NCI-H748 (cell line): ENCODE measurements at regions not wholly inside any gene's neighbourhood (a gene's known extent, or its start where the extent isn't known, plus 50 kb on each side); places are given as distances from the start of the nearest gene placed in this dataset.
"Not testable (repeated sequence)": the region's sequence is repeated elsewhere in the genome, so short reads cannot be mapped to it uniquely, and the experiment has no call there.

ENCODE experiments used
- DNase-seq: peaks from one replicate; lab custom pipeline; 2025; ENCODE audit not compliant: unreplicated experiment; lab: John Stamatoyannopoulos, UW

DNA sequence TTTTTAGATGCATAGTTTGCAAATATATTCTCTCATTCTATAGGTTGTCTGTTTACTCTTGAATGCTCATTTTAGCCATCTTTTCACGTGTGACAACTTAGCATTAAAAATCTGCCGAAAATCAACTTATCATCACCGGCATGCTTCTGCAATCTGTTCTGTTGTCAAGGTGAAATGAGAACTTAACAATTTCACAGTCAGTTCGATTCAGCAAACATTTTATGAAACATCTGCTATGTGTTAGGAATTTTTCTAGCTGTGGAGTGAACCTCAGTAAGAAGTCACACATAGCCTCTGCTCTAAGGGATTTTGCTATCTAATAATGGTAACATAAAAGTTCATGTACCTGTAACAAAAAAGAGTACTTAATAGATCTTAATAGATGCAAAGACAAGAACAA, 256.1 kb downstream of the ZWINT start:
- no peak for DNase-seq

DNA sequence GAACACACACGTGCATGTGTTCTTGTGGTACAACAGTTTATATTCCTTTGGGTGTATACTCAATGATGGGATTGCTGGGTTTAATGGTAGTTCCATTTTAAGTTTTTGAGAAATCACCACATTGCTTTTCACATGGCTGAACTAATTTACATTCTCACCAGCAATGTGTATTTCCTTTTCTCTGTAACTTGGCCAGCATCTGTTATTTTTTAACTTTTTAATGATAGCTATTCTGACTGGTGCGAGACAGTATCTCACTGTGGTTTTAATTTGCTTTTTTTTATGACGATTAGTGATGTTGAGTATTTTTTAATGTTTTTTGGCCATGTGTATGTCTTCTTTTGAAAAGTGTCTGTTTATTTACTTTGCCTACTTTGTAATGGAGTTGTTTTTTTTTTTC, 256.6 kb downstream of the ZWINT start:
- no peak for DNase-seq

DNA sequence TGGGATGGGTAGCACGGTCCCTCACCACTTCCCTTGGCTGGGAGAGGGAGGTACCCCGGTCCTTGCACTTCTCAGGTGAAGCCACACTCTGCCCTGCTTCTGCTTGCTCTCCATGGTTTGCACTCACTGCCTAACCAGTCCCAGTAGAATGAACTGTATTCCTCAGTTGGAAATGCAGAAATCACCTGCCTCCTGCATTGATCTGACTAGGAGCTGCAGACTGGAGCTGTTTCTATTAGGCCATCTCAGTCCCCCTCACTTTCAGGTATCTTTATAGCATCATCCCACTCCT, 264.9 kb downstream of the ZWINT start:
- DNase-seq = no peak

DNA sequence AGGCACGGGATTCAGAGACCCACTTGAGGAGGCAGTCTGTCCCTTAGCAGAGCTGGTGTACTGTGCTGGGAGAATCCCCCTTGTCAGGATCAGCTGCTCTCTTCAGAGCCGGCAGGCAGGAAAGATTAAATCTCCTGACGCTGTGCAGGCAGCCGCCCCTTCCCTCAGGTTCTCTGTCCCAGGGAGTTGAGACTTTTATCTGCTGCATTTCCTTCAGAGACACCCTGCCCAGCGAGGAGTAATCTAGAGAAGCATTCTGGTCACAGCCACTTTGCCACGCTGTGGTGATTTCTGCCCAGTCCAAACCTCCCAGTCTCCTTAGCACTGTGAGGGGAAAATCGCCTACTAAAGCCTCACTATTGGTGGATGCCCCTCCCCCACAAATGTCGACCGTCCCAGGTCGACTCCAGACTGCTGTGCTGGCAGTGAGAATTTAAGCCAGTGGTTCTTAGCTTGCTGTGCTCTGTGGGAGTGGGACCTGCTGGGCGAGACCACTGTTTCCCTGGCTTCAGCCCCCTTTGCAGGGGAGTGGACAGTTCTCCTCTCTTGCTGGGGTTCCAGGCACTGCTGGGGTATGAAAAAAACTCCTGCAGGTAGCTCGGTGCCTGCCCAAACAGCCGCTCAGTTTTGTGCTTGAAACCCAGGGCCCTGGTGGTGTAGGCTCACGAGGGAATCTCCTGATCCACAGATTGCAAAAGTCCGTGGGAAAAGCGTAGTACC, 265.4 kb downstream of the ZWINT start:
- no peak for DNase-seq

DNA sequence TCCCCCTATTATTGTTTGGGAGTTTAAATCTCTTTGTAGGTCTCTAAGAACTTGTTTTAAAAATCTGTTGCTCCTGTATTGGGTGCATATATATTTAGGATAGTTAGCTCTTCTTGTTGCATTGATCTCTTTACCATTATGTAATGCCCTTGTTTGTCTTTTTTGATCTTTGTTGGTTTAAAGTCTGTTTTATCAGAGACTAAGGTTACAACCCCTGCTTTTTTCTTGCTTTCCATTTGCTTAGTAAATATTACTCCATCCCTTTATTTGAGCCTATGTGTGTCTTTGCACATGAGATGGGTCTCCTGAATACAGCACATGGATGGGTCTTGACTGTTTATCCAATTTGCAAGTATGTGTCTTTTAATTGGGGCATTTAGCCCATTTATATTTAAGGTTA, 267.4 kb downstream of the ZWINT start:
- DNase-seq = not testable (repeated sequence)

DNA sequence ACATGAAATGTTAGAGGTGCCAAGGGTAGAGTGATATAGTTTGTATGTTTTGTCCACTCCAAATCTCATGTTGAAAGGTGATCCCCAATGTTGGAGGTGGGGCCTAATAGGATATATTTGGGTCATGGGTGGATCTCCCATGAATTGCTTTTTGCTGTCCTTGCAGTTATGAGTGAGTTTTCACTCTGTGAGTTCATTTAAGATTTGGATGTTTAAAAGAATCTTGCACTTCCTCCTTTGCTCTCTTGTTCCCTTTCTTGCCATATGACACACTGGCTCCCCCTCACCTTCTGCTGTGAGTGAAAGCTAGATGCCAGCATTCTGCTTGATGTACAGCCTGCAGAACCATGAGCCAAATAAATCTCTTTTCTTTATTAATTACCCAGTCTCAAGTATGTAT, 269.2 kb downstream of the ZWINT start:
- DNase-seq = no peak

DNA sequence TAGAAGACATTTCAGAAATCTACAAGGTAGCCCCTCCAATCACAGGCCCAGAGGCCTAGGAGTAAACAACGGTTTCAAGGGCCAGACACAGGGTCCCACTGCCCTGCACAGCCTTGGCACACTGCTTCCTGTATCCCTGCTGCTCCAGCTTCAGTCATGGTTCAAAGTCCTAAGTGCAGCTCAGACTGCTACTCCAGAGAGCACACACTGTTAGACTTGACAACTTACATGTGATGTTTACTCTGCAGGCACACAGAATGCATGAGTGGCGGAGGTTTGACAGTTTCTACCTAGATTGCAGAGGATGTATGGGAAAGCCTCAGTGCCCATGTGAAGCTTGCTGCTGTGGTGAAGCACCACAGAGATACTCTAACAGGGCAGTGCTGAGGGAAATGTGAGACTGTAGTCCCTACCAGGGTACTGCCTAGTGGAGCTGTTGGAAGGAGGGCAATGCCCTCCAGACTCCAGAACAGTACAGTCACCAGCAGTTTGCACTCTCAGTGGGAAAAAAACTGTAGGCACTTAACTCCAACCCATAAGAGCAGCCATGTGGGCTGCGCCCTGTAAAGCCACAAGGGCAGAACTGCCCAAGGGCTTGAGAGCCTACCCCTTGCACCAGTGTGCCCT, 270.0 kb downstream of the ZWINT start:
- DNase-seq = no peak

DNA sequence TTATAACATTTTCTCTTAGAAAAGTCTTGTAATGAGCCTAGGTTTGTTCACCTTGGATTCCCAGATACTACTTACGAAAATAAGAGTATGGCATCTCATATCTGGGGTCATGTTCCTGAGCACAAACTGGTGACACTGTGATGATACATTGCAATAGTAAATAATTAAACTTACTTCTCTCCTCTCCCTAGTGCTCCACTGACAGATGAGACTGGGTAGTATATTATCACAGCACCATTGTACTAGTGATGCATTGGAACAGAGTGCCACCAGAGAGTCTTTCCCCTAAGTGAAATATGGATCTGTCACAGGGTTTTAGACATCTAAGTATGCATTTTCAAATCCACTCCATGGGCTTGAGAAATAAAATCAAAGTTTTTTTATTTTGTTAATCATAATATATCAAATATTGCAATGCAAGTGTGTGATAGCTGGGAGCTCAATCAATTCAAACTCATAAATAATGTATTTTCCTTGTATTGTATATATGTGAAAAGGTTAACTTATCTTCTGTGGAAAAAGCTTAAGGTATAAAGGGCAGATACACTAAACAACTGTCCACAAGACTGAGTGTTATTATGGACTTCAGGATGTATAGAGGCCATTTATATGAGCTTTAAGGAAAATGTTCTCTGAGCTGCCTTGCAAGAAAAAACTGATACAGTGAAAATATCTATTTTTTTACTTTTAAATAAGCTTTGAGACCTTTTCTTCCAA, 275.5 kb downstream of the ZWINT start:
- DNase-seq = no peak

DNA sequence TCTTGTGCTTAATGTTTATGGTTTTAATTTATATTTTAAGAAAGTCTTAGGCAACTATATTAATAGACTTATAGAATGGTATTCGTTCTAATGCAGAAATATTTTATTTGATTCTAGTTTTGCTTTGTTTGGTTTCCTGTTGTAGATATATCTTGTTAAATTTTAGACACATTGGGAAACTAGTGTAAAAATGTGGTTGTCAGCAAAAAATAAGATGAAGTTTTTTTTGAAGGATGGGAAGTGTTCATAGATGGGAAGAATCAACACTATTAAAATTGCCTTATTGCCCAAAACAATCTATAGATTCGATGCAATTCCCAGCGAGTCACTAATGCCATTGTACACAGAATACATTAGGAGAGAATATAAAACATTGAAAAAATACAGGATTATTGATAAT, 278.9 kb downstream of the ZWINT start:
- DNase-seq = no peak

DNA sequence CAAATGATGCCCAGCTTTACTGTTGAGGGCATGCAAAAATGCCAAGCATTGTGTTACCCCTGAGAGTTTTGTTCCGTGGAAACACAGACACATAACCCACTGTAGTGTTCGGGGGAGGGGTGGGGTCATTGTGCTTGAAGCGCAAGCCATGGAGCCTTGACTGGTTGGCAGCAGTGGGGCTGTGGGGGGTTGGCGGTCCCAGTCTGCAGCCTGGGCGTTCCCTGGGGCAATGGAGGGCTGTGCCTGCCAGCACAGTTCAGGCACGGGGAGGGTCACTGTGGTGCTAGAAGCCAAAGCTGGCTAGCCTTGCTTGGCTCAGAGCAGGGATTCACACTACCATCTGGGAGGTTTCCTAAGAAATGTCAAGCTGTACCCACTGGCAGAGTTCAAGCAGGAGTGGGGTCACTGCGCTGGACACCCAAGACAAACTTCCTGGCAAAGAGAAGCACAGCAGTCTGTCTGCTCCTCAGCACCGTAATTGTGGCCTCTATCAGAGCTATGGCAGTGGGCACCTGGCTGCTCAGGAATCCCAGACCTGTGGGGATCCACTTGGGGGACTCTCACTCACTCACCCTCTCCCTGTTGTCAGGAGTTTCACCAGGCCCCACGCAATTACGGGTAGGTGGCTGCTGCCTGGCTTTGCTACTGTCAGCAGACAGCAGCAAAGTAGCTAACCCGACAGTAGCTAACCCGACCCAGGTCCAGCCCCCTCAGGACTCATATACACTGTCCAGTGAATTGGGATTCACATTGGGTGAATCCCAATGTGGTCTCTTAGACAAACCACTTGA, 292.4 kb downstream of the ZWINT start:
- no peak for DNase-seq

DNA sequence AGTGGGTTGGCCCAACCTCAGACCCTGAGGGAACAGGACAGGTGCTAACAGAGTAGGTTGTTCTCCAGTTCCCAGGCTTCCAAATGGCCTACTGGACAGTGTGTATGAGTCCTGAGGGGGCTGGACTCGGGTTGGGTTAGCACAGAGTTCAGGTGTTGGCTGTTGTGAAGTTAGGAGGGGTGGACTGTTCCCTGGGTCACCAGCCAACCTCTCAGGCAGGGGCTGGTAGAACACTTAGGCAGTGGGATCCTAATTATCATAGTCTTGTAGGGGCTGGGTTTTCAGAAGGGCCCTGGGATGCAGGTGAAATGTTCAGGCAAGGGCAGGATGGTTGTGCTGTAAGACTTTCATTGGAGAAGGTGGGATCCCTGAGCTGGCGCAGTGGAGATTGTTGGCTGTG, 293.0 kb downstream of the ZWINT start:
- no peak for DNase-seq

DNA sequence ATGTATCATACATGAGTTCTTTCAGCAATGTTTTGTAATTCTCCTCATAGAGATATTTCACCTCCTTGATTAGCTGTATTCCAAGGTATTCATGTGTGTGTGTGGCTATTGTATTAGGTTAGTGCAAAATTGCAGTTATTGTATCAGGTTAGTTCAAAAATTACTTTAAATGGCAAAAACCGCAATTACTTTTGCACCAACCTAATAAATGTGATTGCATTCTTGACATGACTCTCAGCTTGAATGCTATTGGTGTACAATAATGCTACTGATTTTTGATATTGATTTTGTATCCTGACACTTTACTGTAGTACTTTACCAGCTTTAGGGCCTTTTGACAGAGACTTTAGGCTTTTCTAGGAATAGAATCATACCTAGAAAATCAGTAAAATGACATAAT, 297.4 kb downstream of the ZWINT start:
- no peak for DNase-seq

DNA sequence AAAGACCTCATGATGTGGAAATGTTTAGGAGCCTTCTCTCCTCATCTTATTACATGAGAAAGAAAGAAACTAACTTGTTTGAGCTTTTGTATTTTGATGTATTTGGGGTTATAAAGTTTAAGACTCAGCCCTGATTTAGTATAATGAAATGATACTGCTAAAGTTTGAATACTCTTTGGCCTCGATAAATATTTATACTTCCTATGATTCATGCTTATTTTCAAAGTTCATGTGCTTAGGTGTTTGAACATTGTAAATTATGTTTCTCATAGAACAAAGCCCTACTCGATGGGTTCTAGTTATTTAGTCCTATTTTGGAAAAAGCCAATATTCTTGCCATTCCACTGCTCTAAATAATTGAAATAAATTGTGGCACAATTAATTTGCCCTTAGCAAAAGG, 303.2 kb downstream of the ZWINT start:
- DNase-seq = no peak

DNA sequence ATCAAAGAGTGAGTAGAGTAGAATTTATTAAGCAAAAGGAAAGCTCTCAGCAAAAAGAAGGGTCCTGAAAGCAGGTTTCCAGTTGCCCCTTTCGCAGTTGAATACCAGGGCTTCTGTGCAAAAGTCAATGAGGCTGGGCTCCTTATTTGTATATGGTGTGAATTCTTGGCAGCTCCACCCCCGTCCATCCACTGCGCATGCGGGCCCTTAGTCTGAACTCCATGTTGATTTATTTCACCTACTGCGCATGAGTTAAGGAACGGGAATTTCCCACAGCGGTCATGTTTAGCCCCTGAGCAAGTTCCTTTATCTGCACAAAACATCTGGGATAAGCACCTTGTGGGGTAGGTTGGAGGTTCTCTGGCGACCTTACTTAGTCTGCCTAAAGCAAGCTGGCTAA, 325.6 kb downstream of the ZWINT start:
- no peak for DNase-seq

DNA sequence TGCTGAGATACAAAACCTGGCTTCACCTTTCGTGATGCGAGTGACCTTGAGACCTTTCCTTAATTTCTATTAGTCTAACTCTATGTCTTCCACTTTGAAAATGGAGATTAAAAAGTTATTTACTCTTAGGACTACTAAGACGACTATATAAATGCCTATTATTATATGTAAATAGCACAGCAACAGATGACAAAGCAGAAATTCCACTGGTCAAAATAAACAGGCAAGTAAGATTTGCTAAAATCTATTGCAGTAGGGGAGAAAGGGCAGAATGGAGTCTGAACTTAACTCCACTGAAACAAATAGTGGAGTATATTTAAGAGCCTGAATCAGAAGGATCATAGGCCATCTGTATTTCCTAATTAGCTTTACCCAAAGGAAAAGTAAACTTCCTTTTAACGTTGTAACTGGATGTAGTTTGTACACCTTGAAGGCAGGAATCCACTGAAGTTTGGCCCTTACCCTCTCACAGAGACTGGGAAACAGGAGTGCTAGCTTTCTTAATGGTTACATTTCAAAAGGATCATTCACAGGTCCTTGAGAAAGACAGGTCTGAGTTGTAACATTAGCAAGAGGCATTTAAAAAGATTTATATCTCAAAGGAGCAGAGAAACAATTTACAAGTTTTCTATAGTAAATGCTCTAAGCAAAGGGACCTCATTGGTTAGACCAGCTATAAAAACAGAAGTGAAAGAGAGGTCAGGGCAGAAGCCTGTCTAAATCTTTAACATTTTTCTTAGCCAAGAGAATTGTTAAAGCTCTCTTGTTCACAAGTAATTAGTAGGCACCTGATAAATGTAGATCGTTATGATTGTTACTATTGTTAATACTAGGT, 332.5 kb downstream of the ZWINT start:
- DNase-seq = no peak

DNA sequence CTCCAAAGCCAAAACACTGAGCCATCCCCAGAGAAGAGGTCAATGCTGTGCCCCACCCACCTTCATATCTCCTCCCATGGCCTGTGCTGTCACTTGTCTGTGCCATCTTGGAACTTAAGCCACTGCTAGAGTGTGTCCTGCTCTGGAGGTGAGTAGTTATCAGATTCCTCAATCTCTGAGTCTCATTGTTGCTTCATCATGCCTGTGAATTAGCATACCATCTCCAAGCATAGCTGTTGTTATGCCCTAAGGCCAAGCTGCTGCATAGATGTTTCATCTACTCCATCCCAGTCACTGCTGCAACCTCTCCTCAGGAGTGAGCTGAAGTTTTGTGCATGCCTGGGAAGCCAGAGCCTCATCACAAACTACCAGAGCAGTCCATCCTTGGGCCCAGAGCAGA, 349.0 kb downstream of the ZWINT start:
- DNase-seq = no peak

DNA sequence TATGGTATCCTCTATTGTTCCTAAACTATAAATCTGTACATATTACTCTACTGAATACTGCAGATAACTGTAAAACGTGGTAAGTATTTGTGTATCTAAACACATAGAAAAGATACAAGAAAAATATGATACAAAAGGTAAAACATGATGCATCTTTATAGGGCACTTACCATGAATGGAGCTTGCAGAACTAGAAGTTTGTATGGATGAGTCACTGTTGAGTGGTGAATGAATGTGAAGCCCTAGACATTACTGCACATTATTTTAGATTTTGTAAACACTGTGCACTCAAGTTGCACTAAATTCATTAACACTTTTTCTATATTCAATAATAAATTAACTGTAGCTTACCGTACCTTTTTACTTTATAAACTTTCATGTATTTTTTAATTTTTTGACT, 357.5 kb downstream of the ZWINT start:
- no peak for DNase-seq

DNA sequence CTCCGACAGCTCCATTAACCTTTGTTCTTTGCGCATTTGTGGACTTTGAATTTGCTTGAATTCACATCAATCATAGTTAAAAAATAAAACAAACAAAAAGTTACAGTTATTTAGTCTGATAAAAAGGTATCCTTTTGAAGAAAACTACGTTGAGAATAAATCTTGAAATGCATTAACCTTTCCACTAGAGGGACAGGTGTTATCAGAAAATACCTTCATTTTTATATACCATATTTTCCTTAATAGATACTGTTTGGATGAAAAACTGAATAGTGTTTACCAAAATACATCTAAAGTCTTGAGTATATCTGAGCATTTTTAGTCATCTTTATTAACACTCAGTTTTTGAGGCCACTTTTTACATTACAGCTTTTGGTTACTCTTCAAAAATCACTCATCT, 371.9 kb downstream of the ZWINT start:
- DNase-seq = no peak

DNA sequence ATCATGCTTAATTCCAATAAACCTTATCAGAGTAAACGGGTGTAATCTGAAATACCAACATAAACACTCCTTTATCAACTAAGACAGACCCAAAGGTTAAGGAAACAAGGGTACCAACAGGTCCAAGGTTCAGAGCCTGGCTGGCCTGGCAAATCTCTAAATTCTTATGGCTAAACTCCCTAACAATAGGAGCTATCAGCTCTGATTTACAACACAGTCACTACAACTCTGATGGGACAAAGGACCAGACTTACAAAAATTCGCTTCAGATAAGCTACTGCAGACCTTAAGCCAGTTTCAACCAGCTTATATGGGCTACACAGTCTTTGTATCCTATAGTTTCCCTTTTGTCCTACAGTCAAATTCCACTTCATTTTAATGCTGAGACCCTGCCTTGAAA, 381.9 kb downstream of the ZWINT start:
- DNase-seq = no peak

DNA sequence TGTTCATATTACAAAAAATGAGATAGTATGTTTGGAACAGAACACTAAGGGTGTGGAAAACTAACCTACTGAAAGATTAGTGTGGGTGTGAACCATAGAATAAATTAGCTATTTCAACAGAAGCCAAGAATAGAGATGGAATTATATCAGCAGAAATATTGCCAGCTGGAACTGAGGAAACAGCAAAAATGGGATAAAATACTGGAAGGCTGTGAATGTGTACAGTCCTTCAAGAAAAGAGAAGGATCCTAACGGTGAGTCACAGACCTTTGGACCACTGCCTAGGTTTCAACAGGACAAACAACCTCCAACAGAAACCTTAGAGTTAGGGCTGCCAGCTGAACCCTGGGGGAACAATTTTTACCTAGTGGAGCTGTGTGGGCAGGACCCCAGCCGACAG, 395.0 kb downstream of the ZWINT start:
- DNase-seq = no peak

DNA sequence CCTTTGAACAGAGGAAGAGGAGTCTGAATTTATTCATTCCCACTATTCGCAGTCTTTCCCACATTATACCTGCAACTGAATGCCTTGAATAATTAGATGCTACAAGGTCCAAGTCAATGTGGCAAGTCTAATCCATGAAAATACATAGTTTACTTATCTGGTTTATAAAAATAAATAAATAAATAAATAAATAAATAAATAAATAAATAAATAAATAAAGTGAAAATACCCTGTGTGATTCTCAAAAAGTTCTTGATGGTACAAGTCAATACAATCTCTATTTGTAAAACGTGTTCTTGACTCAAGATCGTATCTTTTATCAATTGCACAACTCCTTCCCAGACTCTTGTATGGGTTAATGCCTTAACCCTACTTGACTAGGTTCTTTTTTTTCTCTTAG, 417.7 kb downstream of the ZWINT start:
- no peak for DNase-seq
